Fibroblast of villous mesenchyme (primary cell): ENCODE measurements at regions not wholly inside any gene's neighbourhood (a gene's known extent, or its start where the extent isn't known, plus 50 kb on each side); places are given as distances from the start of the nearest gene placed in this dataset.

ENCODE experiments used
- DNase-seq: peaks from one replicate; pipeline ENCODE4 v3.0.0-alpha.2; 2010; ENCODE audit warnings: low read depth
- H3K4me3 ChIP-seq: 2 replicates; pipeline ENCODE4 v1.5.1; 2011; ENCODE audit warnings: low read depth, mild to moderate bottlenecking, low read length
- TF ChIP-seq, protein P1 (sequence below): IDR thresholded peaks from 2 replicates; pipeline ENCODE4 v1.5.1; 2012; ENCODE audit warnings: low read depth, mild to moderate bottlenecking, low read length; ENCODE audit not compliant: insufficient read depth

DNA sequence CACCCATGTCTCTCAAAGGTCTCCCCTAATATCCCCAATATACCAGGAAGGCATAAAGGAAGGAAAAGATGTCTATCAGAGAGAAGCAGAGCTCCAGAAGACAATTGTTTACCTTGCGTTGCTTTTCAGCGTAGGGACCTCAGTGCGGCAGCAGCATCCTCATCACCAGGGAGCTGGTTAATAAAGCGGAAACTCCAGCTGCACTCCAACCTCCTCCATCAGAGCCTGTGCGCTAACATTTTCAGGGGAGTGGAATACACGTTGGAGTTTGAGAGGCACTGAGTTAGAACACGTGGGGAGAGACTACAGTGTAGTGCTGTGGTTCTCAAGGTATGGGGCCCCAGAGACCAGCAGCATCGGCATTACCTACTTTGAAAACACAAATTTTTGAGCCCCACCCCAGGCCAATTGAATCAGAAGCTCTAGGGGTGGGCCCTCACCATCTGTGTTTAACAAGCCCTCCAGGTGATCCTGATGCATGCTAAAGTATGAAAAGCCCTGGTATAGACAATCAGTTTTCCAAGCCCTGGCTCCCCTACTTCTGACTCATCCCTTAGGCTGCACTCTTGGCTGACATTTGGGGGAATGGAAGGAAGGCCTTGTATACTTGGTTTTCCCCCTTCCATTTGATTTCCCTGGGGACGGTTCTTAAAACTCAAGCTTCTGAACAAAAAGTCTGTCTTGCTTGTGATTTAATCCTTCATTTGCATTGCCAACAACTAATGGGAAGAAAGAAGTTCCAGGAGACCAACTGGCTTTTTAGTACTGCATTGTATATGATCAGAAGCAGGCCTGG, 419.0 kb upstream of the CCDC196 start:
- no peak overlapping the region for H3K4me3 ChIP-seq
- TF ChIP-seq, protein P1, sequence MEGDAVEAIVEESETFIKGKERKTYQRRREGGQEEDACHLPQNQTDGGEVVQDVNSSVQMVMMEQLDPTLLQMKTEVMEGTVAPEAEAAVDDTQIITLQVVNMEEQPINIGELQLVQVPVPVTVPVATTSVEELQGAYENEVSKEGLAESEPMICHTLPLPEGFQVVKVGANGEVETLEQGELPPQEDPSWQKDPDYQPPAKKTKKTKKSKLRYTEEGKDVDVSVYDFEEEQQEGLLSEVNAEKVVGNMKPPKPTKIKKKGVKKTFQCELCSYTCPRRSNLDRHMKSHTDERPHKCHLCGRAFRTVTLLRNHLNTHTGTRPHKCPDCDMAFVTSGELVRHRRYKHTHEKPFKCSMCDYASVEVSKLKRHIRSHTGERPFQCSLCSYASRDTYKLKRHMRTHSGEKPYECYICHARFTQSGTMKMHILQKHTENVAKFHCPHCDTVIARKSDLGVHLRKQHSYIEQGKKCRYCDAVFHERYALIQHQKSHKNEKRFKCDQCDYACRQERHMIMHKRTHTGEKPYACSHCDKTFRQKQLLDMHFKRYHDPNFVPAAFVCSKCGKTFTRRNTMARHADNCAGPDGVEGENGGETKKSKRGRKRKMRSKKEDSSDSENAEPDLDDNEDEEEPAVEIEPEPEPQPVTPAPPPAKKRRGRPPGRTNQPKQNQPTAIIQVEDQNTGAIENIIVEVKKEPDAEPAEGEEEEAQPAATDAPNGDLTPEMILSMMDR: no peak
- DNase-seq: no peak

DNA sequence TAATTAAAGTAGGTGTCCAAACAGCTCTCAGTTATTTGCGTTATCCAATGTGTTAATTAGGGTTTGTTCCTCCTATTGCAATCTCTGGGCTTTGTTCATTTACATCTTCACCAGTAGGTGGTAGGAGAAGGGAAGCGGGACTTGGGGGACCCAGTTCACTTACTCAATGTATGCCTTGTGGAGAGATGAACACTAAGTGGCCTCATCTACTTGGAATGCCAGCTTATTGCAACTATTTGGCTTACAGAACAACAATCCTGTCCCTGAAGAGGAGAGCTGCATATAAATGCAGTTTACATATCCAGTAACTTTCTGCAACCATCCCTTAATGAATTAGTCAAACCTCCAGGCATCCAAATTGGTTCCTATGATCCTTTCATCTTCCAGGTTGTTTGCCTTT, 417.1 kb upstream of the CCDC196 start:
- DNase-seq: no peak
- H3K4me3 ChIP-seq: no peak overlapping the region
- TF ChIP-seq, protein P1: no peak

DNA sequence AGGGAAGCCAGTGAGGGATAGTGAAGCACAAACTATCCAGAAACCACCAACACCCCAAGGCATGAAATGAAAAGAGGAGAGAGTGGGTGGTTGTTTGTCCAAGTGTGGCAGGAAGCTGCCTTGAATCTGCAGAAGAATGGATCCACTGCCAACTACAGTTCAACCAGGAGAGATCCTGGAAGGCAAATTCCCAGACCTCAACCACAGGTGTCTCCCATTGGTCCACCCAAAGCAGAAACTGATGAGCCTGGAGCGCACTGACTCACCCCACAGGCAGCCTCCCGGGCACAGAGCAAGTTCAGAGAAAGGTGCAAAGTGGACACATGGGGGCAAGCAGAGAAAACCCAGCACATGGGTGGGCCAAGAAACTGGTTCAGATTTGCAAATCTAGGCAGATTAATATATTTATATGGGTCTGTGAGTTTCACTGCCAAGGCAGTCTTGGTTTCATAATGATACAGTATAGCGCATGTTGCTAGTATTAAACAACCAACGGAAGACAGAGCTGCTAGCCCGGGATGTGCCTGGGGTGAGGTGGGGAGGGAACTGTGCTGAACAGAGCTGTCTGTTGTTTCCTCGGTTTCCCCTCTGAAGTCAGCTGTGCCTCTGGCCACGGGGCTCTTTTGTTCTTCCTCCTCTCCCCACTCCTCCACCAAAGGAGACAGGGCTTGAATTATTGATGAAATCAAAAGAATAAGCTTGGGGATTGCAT, 416.2 kb upstream of the CCDC196 start:
- H3K4me3 ChIP-seq: no peak overlapping the region
- TF ChIP-seq, protein P1: no peak
- DNase-seq: no peak

DNA sequence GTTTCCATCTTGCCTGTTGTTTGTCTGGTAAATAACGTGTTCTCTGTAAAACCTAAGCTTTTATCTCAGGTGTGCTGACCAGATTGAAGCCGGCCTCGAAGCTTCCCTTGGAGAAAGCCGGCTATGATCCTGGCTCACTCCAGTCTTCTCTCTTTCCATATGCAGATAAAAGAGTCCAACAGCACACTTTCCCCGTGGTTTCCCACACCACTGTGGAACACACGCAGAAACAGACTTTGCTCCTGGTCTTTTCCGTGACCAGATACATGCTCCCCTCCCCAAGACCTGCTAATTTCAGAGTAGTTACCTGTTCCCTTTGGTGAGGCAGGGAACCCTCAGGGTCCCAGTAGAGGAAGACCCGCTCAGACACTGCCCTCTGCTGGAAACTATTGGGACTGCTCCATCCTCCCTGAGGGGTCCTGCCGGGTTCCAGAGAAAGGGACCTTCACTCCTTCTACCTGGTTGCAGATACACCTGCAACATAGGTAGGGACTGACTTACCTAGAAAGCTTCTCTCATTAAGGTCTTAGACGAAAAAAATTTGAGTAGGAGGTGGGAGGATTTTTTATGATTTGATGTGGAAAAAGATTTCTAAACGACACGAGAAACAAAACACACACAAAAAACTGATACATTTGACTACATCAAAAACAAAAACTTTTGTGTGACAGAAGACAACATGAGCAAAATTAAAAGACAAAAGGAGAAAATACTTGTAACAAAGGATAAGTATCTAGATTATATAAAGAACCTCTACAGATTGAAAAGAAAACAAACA, 415.4 kb upstream of the CCDC196 start:
- TF ChIP-seq, protein P1: peak; percentile 89
- DNase-seq: peak; percentile 14
- no peak overlapping the region for H3K4me3 ChIP-seq

DNA sequence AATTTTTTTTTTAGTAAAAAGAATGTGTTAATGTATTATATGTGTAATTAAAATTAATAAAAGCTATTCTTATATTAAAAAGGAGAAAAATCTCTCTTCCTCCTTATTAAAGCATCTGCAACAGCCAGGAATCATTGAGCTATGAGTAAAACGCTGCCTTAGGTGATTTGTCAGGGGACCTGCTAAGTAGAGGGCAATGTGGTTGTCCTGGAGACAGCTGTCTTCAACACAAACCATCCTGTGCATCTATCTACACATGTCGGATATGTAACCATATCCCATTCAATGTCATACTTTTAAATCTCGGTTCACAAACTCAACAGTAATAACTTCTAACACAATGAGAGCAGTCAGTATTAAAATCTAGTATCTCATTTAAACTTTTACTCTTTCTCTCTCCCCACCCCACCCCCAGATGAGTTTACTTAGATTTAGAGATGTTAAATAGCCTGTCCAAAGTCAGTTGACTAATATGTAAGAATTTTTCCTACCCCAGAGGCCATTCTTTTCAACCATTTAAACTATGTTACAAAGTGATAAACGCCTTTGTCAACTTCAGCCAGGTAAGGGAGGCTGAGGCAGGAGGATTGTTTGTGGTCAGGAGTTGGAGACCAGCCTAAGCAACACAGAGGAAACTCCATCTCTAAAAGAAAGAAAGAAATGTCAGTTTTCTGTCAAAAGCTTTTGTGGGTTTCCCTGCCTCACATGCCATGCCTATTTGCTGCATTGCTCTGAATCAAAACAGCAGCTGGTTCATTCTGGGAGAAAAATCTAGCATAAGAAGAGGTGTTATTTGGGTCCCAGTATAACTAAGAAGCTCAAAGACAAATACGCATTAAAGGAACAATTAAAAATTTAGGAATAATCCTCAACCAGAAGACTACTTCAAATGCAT, 413.7 kb upstream of the CCDC196 start:
- TF ChIP-seq, protein P1: no peak
- H3K4me3 ChIP-seq: no peak overlapping the region
- DNase-seq: no peak

DNA sequence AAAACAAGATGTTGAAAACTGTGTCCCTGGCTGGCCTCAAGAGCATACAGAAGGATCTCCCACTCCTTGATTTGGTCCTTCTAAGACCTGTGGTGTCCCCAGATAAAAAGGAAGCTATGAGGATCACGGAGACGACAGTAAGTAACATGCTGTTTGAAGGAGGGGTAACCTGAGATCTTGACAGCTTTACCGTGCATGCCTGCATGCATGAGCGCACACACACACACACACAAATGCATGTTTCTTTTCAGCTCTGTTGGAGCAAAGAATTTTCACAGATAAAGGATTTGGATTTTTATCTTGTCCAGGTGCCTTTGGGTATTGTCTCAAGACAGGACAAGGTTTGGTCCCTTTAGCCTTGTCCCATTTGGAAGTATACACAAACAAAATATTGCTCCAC, 411.6 kb upstream of the CCDC196 start:
- no peak overlapping the region for H3K4me3 ChIP-seq
- TF ChIP-seq, protein P1: no peak

More for the DNA sequence above, 411.6 kb upstream of the CCDC196 start:
- no peak for DNase-seq
